Nephron (organoid): ENCODE measurements at regions not wholly inside any gene's neighbourhood (a gene's known extent, or its start where the extent isn't known, plus 50 kb on each side); places are given as distances from the start of the nearest gene placed in this dataset.

Experiments
- H3K27ac Mint-ChIP-seq, 3 experiments: 2 replicates each; pipeline ENCODE4 v1.8.0; 2020; ENCODE audit warnings: mixed read lengths in 3 of 3, mild to moderate bottlenecking in 2 of 3, moderate library complexity in 1 of 3
- H3K27me3 Mint-ChIP-seq: 2 replicates; pipeline ENCODE4 v1.8.0; 2021; ENCODE audit warnings: low read depth, mild to moderate bottlenecking, moderate library complexity, mixed read lengths
- H3K36me3 Mint-ChIP-seq: 2 replicates; pipeline ENCODE4 v1.8.0; 2020; ENCODE audit warnings: low read depth, mixed read lengths
- H3K4me1 Mint-ChIP-seq: 2 replicates; pipeline ENCODE4 v1.8.0; 2020; ENCODE audit warnings: mixed read lengths
- H3K4me3 Mint-ChIP-seq, 3 experiments: 2 replicates each; pipeline ENCODE4 v1.8.0; 2020; ENCODE audit warnings: mild to moderate bottlenecking in 3 of 3, mixed read lengths in 3 of 3, moderate library complexity in 2 of 3
- H3K9me3 Mint-ChIP-seq: 2 replicates; pipeline ENCODE4 v1.8.0; 2020; ENCODE audit warnings: mixed read lengths
- TF ChIP-seq, protein P1 (sequence below), 3 experiments: fragments of 200-600 bp; sonication (generic); IDR thresholded peaks; one replicate each; pipeline ENCODE4 v1.5.0; 2021; ENCODE audit warnings: antibody characterized with exemption in 3 of 3; ENCODE audit not compliant: unreplicated experiment in 3 of 3

DNA sequence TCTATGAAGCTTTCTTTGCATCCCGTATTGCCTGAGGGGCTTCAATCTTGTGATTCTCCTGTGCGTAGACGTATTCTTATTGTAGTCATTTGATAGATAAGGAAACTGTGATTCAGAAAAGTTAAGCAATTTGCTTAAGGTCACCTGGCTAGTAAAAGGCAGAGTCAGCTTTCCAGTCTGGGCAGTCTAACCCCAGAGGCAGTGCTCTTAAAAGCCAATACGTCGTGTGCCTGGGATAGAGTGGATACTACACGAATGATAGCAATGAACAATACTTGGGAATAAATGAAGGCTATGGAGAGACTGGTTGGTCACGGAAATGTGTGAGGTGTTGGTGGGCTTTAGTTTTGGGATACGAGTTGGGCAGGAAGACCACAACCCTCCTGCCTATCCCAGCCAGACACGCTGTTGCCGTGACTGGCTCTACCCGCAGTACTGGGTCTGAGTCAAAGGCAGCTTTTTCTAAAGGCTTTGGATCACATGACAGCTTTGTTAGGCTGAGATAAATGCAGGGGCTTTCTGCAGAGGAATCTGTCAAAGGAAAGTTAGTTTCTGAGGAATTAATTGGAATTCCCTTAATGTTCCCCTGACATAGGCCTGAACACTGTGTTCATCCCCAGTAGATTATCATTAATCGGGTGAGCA, 302.6 kb downstream of the KIF4B start:
- no peak overlapping the region for H3K4me3 Mint-ChIP-seq
- peaks cover 5% of the 10 kb centered on the region for H3K27me3 Mint-ChIP-seq
- H3K27ac Mint-ChIP-seq: no peak overlapping the region
- no peaks in the 10 kb centered on the region for H3K4me1 Mint-ChIP-seq
- no peaks in the 10 kb centered on the region for H3K9me3 Mint-ChIP-seq
- TF ChIP-seq, protein P1, sequence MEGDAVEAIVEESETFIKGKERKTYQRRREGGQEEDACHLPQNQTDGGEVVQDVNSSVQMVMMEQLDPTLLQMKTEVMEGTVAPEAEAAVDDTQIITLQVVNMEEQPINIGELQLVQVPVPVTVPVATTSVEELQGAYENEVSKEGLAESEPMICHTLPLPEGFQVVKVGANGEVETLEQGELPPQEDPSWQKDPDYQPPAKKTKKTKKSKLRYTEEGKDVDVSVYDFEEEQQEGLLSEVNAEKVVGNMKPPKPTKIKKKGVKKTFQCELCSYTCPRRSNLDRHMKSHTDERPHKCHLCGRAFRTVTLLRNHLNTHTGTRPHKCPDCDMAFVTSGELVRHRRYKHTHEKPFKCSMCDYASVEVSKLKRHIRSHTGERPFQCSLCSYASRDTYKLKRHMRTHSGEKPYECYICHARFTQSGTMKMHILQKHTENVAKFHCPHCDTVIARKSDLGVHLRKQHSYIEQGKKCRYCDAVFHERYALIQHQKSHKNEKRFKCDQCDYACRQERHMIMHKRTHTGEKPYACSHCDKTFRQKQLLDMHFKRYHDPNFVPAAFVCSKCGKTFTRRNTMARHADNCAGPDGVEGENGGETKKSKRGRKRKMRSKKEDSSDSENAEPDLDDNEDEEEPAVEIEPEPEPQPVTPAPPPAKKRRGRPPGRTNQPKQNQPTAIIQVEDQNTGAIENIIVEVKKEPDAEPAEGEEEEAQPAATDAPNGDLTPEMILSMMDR (IDR thresholded peaks at IDR 0.05; ENCODE audit: unreplicated experiment in 3 of 3): no peak
- H3K36me3 Mint-ChIP-seq: no peaks in the 10 kb centered on the region

DNA sequence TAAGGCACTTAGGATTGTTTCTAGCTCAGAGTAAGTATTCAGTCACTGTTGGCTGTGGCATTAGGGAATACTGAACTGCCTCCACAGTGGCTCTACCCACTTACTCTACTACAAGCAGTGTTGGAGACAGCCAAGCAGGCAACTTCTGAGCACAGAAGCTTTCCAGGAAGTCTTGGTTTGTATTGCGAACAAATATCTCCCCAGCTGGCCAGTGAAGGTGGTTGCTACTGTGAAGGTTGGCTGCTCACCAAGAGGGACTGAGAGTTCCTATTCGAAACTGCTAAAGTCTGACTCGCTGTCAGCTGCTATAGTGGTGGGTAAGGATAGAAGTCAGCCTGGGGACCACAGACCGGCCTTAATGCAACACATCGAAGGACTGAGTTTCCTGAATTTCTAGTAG, 319.1 kb downstream of the KIF4B start:
- TF ChIP-seq, protein P1 (IDR thresholded peaks at IDR 0.05; ENCODE audit: unreplicated experiment in 3 of 3): no peak
- Mint-ChIP-seq H3K4me1 (no peaks in the 10 kb centered on the region), H3K4me3 (no peak overlapping the region), H3K9me3 (peaks cover 5% of the 10 kb centered on the region), H3K27me3 (peaks cover 3% of the 10 kb centered on the region), H3K36me3 (no peaks in the 10 kb centered on the region), H3K27ac (no peak overlapping the region)

DNA sequence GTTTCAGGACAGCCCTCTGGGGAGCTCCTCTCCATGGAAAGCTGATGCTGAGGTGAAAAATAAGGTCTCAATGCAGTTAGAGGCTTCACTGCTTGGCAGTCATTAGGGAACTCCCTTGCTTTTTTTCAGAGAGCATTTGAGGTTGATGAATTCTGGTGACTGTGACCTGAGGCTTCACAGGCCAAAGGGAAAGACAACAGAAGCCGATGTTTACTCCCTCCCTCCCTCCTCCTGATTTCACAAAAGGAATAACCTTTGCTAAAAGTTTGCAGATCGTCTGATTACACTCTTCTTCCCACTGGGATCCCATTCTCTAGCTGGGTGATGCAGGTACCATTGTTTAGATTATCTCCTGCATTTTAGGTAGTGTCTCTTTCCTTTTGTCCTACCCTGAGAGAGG, 329.4 kb downstream of the KIF4B start:
- no peaks in the 10 kb centered on the region for H3K27me3 Mint-ChIP-seq
- no peaks in the 10 kb centered on the region for H3K36me3 Mint-ChIP-seq
- TF ChIP-seq, protein P1 (IDR thresholded peaks at IDR 0.05; ENCODE audit: unreplicated experiment in 3 of 3): no peak
- H3K27ac Mint-ChIP-seq: no peak overlapping the region
- no peaks in the 10 kb centered on the region for H3K4me1 Mint-ChIP-seq
- no peak overlapping the region for H3K4me3 Mint-ChIP-seq
- H3K9me3 Mint-ChIP-seq: peaks cover 3% of the 10 kb centered on the region

DNA sequence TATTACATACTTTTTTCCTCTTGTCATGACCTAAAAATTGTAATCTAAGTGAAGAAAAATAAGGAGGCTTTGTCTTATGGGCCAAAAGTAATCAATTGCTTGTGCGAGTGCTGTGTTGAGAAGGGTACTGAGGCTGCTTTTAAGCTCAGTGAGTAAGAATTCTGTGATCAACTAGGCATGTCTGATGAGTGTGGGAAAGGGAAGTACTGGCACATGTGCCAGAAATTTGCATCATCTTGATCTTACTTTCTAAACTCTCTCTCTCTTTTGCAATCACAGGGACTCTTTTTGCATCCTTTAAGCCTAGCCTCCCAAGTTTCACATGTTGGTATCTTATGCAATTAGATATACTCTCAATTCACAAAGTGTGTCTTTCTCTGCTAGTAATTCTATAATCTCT, 329.9 kb downstream of the KIF4B start:
- no peak overlapping the region for H3K27ac Mint-ChIP-seq
- no peaks in the 10 kb centered on the region for H3K36me3 Mint-ChIP-seq
- no peaks in the 10 kb centered on the region for H3K27me3 Mint-ChIP-seq
- peaks cover 3% of the 10 kb centered on the region for H3K9me3 Mint-ChIP-seq
- TF ChIP-seq, protein P1 (IDR thresholded peaks at IDR 0.05; ENCODE audit: unreplicated experiment in 3 of 3): no peak
- H3K4me1 Mint-ChIP-seq: no peaks in the 10 kb centered on the region
- H3K4me3 Mint-ChIP-seq: no peak overlapping the region

DNA sequence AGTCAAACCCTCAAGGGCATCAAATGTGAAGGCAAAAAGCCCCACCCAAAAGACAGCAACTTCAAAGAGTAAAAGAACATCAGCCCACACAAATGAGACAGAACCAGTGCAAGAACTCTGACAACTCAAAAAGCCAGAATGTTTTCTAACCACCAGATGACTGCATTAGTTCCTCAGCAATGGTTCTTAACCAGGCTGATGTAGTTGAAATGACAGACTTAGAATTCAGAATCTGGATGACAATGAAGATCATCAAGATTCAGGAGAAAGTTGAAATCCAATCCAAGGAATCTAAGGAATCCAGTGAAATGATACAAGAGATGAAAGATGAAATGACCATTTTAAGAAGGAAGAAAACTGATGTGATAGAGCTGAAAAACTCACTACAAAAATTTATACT, 339.7 kb downstream of the KIF4B start:
- H3K36me3 Mint-ChIP-seq: peaks cover 4% of the 10 kb centered on the region
- H3K27ac Mint-ChIP-seq: no peak overlapping the region
- H3K27me3 Mint-ChIP-seq: no peaks in the 10 kb centered on the region
- peaks cover 47% of the 10 kb centered on the region for H3K9me3 Mint-ChIP-seq
- H3K4me3 Mint-ChIP-seq: no peak overlapping the region
- TF ChIP-seq, protein P1 (IDR thresholded peaks at IDR 0.05; ENCODE audit: unreplicated experiment in 3 of 3): no peak
- no peaks in the 10 kb centered on the region for H3K4me1 Mint-ChIP-seq

GRCh38 chr5:155366096-155366495, 352.5 kb downstream of the KIF4B start:
- TF ChIP-seq, protein P1 (IDR thresholded peaks at IDR 0.05; ENCODE audit: unreplicated experiment in 3 of 3): no peak
- no peaks in the 10 kb centered on the region for H3K4me1 Mint-ChIP-seq
- no peaks in the 10 kb centered on the region for H3K27me3 Mint-ChIP-seq
- no peak overlapping the region for H3K27ac Mint-ChIP-seq
- no peaks in the 10 kb centered on the region for H3K9me3 Mint-ChIP-seq
- no peaks in the 10 kb centered on the region for H3K36me3 Mint-ChIP-seq
- H3K4me3 Mint-ChIP-seq: no peak overlapping the region
